Muscle of leg (tissue), 3 donors: ENCODE measurements at regions not wholly inside any gene's neighbourhood (a gene's known extent, or its start where the extent isn't known, plus 50 kb on each side); places are given as distances from the start of the nearest gene placed in this dataset.

Experiments
- DNase-seq: peaks from one replicate; pipeline ENCODE4 v3.0.0; 2013
- H3K27ac ChIP-seq: one replicate; pipeline ENCODE4 v1.5.1; 2013; ENCODE audit warnings: mild to moderate bottlenecking, low read length, control low read depth
- H3K27me3 ChIP-seq: one replicate; pipeline ENCODE4 v1.6.1; 2013; ENCODE audit warnings: low read length; ENCODE audit not compliant: control insufficient read depth, insufficient read depth
- H3K36me3 ChIP-seq: one replicate; pipeline ENCODE4 v1.6.1; 2013; ENCODE audit warnings: low read length; ENCODE audit not compliant: control insufficient read depth, insufficient read depth
- H3K4me1 ChIP-seq: one replicate; pipeline ENCODE4 v1.6.1; 2013; ENCODE audit warnings: low read length; ENCODE audit not compliant: control insufficient read depth, insufficient read depth
- H3K4me3 ChIP-seq: one replicate; pipeline ENCODE4 v1.5.1; 2013; ENCODE audit warnings: low read length, control low read depth
- H3K9me3 ChIP-seq: replicated peaks from 2 replicates; pipeline ENCODE4 v1.6.1; 2013; ENCODE audit warnings: low read depth, low read length; ENCODE audit not compliant: control insufficient read depth
- WGBS: methylation state at CpG from one replicate; pipeline ENCODE4 v1.1.5; 2013; ENCODE audit warnings: missing lambda C conversion rate; ENCODE audit not compliant: insufficient coverage; 5-methylcytosine and 5-hydroxymethylcytosine counted together

DNA sequence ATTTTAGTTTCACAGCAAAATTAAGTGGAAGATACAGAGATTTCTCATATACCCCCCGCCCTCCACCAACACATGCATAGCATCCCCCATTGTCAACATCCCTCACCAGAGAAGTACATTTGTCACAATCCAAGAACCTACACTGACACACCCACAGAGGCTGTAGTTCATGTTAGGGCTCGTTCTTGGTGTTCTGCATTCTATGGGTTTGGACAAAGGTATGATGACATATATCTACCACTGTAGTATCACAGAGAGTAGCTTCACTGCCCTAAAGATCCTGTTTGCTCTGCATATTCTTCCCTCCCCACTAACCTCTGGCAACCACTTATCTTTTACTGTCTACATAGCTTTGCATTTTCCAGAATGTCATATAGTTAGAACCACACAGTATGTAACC lies 444.6 kb upstream of the DCN start:
- Histone ChIP-seq H3K4me1 (no peaks in the 10 kb centered on the region), H3K27me3 (no peaks in the 10 kb centered on the region), H3K36me3 (no peaks in the 10 kb centered on the region), H3K9me3 (no peaks in the 10 kb centered on the region), H3K27ac (no peak overlapping the region), H3K4me3 (no peak overlapping the region)
- WGBS, result no CpG with 5 or more reads among the region's 2 CpGs
- no peak for DNase-seq

DNA sequence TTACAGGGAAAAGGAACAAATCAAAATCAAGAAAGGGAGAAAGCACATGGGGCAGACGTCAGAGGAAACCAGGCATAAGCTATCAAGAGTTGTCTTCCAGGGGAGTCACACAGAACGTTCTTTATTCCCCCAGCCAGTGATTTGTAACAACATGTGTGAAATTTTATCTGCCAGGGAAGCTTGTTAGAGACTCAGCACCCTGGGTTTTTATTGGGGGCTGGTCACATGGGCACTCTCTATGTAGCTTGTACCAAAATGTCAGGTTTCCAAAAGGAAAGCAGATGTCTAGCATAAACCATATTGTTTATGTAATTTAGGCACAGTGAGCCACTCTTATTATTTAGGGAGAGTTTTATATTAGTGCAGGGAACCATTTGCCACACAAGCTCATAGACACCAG lies 440.4 kb upstream of the DCN start:
- DNase-seq, result no peak
- Histone ChIP-seq H3K4me1 (no peaks in the 10 kb centered on the region), H3K27me3 (no peaks in the 10 kb centered on the region), H3K36me3 (no peaks in the 10 kb centered on the region), H3K4me3 (no peak overlapping the region), H3K27ac (no peak overlapping the region), H3K9me3 (no peaks in the 10 kb centered on the region)
- no CpG with 5 or more reads among the region's 2 CpGs for WGBS

DNA sequence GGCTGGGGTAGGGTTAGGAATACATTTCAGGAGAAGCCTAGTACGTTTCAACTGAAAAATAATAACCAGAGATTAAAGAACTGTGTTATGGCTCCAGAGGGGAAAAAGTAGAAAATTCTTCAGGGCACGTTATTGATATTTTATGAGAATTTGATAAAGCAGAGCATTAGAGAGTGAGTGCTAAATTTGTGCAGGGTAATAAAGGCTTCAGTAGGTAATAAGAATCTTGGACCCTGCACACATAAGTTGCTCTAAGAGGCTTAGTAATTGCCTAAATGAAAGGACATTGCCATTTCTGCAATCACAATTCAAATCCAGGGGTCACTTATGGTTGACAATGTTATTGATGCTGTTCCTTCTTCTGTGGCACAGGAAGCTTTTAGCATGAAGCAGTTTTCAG lies 439.4 kb upstream of the DCN start:
- Histone ChIP-seq H3K36me3 (no peaks in the 10 kb centered on the region), H3K27ac (no peak overlapping the region), H3K9me3 (no peaks in the 10 kb centered on the region), H3K4me1 (no peaks in the 10 kb centered on the region), H3K4me3 (no peak overlapping the region), H3K27me3 (no peaks in the 10 kb centered on the region)
- WGBS, result 39% methylated on average over 2 of the region's 2 CpGs
- DNase-seq, result no peak

DNA sequence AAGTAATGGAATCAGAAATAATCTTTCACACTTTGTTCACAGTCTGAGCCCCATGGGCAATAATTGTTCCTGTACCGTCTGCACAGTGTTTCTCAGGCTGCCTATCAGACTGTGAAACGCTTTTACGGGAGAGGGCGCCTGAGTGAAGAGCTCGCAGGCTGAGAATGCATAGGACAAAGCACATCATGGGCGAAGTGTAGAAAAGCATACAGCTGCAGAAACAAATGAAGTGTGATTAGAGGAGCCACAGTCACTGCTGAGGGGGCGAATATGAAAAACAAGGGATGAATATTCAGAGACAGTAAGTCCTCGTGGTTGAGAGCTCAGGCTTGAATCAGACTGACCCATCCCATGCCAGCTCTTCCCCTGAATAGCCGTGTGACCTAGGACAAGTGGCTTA lies 438.4 kb upstream of the DCN start:
- H3K4me3 ChIP-seq, result no peak overlapping the region
- no peaks in the 10 kb centered on the region for H3K4me1 ChIP-seq
- no peaks in the 10 kb centered on the region for H3K27me3 ChIP-seq
- no peak overlapping the region for H3K27ac ChIP-seq
- 30% methylated on average over 8 of the region's 9 CpGs for WGBS
- no peaks in the 10 kb centered on the region for H3K36me3 ChIP-seq
- H3K9me3 ChIP-seq, result no peaks in the 10 kb centered on the region
- peak; percentile 64 for DNase-seq

DNA sequence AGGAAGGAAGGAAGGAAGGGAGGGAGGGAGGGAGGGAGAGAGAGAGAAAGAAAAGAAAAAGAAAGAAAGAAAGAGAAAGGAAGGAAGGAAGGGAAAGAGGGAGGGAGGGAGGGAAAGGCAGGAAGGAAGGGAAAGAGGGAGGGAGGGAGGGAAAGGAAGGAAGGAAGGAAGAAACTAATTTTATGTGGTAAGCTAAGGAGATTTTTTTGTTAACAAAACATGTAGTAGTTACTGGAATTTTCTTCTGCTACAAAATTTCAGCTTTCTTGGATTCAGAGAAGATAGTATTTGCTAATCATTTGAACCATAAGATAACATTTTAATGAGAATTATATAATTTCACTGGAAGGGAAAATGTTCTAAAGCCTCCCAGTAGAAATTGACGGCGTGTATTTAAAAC lies 437.8 kb upstream of the DCN start:
- Histone ChIP-seq H3K36me3 (no peaks in the 10 kb centered on the region), H3K9me3 (no peaks in the 10 kb centered on the region), H3K4me3 (no peak overlapping the region), H3K4me1 (no peaks in the 10 kb centered on the region), H3K27ac (no peak overlapping the region), H3K27me3 (no peaks in the 10 kb centered on the region)
- DNase-seq, result no peak
- WGBS, result no CpG with 5 or more reads among the region's 2 CpGs

- WGBS, result no CpG with 5 or more reads among the region's 2 CpGs
- Histone ChIP-seq H3K27me3 (no peaks in the 10 kb centered on the region), H3K27ac (no peak overlapping the region), H3K9me3 (no peaks in the 10 kb centered on the region), H3K4me1 (no peaks in the 10 kb centered on the region), H3K4me3 (no peak overlapping the region), H3K36me3 (no peaks in the 10 kb centered on the region)
- DNase-seq, result no peak
Observed at GRCh38 chr12:91618281-91618680, 435.7 kb upstream of the DCN start.

GRCh38 chr12:91617818-91618217 lies 435.2 kb upstream of the DCN start:
- H3K36me3 ChIP-seq, result no peaks in the 10 kb centered on the region
- H3K4me3 ChIP-seq, result no peak overlapping the region
- H3K27me3 ChIP-seq, result no peaks in the 10 kb centered on the region
- H3K4me1 ChIP-seq, result no peaks in the 10 kb centered on the region
- WGBS, result no CpG with 5 or more reads among the region's 1 CpG
- no peak overlapping the region for H3K27ac ChIP-seq
- no peaks in the 10 kb centered on the region for H3K9me3 ChIP-seq
- no peak for DNase-seq

- no peaks in the 10 kb centered on the region for H3K27me3 ChIP-seq
- peak; percentile 64 for DNase-seq
- no peaks in the 10 kb centered on the region for H3K36me3 ChIP-seq
- H3K4me1 ChIP-seq, result no peaks in the 10 kb centered on the region
- H3K27ac ChIP-seq, result no peak overlapping the region
- no CpG with 5 or more reads among the region's 2 CpGs for WGBS
- H3K9me3 ChIP-seq, result no peaks in the 10 kb centered on the region
- no peak overlapping the region for H3K4me3 ChIP-seq
Observed at GRCh38 chr12:91616416-91616815, 433.8 kb upstream of the DCN start.

DNA sequence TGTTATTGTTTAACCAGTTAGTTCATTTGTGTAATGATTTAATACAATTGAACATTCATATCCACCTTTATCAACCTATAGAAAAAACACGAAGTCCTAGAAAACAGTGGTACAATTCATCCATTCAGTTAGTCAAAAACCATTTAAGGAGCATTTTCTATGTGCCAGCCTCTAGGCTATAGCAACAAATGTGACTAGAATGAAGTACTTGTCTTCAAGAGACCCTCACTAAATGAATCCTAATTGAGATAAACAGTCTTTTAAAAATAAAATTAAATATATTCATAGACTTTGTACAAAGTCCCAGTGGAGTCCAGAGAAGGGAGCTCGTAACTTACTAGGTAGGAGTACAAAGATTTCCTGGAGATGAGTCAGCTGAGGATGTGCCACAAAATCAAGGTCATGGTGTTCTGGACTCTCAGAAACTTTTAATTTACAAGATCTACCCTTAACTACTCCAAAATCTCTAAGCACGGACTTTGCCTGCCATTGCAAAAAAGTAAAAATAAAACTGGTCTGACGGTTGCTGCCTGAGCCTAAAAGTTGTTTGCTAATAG lies 430.7 kb upstream of the DCN start:
- H3K27ac ChIP-seq, result no peak overlapping the region
- H3K9me3 ChIP-seq, result no peaks in the 10 kb centered on the region
- no peak for DNase-seq
- no peaks in the 10 kb centered on the region for H3K4me1 ChIP-seq
- no peaks in the 10 kb centered on the region for H3K36me3 ChIP-seq
- no peak overlapping the region for H3K4me3 ChIP-seq
- no CpG with 5 or more reads among the region's 4 CpGs for WGBS
- H3K27me3 ChIP-seq, result no peaks in the 10 kb centered on the region

- H3K4me1 ChIP-seq, result no peaks in the 10 kb centered on the region
- DNase-seq, result no peak
- WGBS, result 96% methylated on average over 2 of the region's 3 CpGs
- H3K27ac ChIP-seq, result no peak overlapping the region
- H3K4me3 ChIP-seq, result no peak overlapping the region
- H3K9me3 ChIP-seq, result no peaks in the 10 kb centered on the region
- H3K27me3 ChIP-seq, result no peaks in the 10 kb centered on the region
- no peaks in the 10 kb centered on the region for H3K36me3 ChIP-seq
Observed at GRCh38 chr12:91610561-91610960, 427.9 kb upstream of the DCN start.

- Histone ChIP-seq H3K4me3 (no peak overlapping the region), H3K9me3 (no peaks in the 10 kb centered on the region), H3K4me1 (no peaks in the 10 kb centered on the region), H3K27me3 (no peaks in the 10 kb centered on the region), H3K27ac (no peak overlapping the region), H3K36me3 (no peaks in the 10 kb centered on the region)
- no peak for DNase-seq
- WGBS, result 72% methylated on average over 1 of the region's 1 CpG
Observed at GRCh38 chr12:91609283-91609682, 426.7 kb upstream of the DCN start.
